Lung (tissue), 11 donors: ENCODE measurements at regions not wholly inside any gene's neighbourhood (a gene's known extent, or its start where the extent isn't known, plus 50 kb on each side); places are given as distances from the start of the nearest gene placed in this dataset.

Source experiments
- ATAC-seq: fragments of 200-7000 bp; cut with Tn5 transposase; one replicate; pipeline ENCODE4 v1.9.1; 2020; ENCODE audit warnings: moderate number of reproducible peaks; ENCODE audit not compliant: insufficient read depth, low FRiP score
- DNase-seq, 3 donors: peaks; one replicate each; pipeline ENCODE4 v3.0.0-alpha.2; 2013 to 2017
- H3K27ac ChIP-seq, 2 donors: one replicate each; pipeline ENCODE4 v1.5.1; 2013; ENCODE audit warnings: mild to moderate bottlenecking in 2 of 2, moderate library complexity in 2 of 2, control low read depth in 1 of 2, inconsistent platforms in 1 of 2, low read depth in 1 of 2, low read length in 1 of 2
- H3K27me3 ChIP-seq, 3 donors: one replicate each; pipeline ENCODE4 v1.5.1; 2013; ENCODE audit warnings: low read length in 2 of 3; ENCODE audit not compliant: control insufficient read depth in 3 of 3, insufficient read depth in 3 of 3
- H3K36me3 ChIP-seq, 4 donors: one replicate each; pipeline ENCODE4 v1.5.1; 2013; ENCODE audit warnings: low read length in 4 of 4, mild to moderate bottlenecking in 1 of 4, moderate library complexity in 1 of 4; ENCODE audit not compliant: control insufficient read depth in 4 of 4, insufficient read depth in 4 of 4
- H3K4me1 ChIP-seq, 5 donors: one replicate each; pipeline ENCODE4 v1.5.1; 2013; ENCODE audit warnings: low read length in 5 of 5, mild to moderate bottlenecking in 2 of 5, moderate library complexity in 1 of 5; ENCODE audit not compliant: control insufficient read depth in 5 of 5, insufficient read depth in 5 of 5
- H3K4me3 ChIP-seq: one replicate; pipeline ENCODE4 v1.5.1; 2013; ENCODE audit warnings: mild to moderate bottlenecking, control low read depth, moderate library complexity
- H3K9ac ChIP-seq, 2 donors: one replicate each; pipeline ENCODE4 v1.5.1; 2013; ENCODE audit warnings: low read length in 2 of 2, control low read depth in 1 of 2; ENCODE audit not compliant: insufficient read depth in 1 of 2
- H3K9me3 ChIP-seq, 4 donors: one replicate each; pipeline ENCODE4 v1.5.1; 2013; ENCODE audit warnings: low read length in 3 of 4, mild to moderate bottlenecking in 1 of 4, moderate library complexity in 1 of 4; ENCODE audit not compliant: control insufficient read depth in 4 of 4, insufficient read depth in 3 of 4
- CTCF ChIP-seq: IDR thresholded peaks from 2 replicates; pipeline ENCODE4 v1.5.1; 2012; ENCODE audit warnings: mild to moderate bottlenecking; ENCODE audit errors: control extremely low read depth, extremely low read depth
- WGBS, 2 donors: extraction: QIAGEN DNeasy Blood & Tissue Kit; methylation state at CpG; one replicate each; pipeline ENCODE4 v1.1.7; 2013; 5-methylcytosine and 5-hydroxymethylcytosine counted together
- donor health status: control.
- donor health status: control.
- donor health status: Bipolar disorder and iron deficiency.
- donor health status: healthy.
- donor health status: DM: yes; HTN: yes; CAD: no.

DNA sequence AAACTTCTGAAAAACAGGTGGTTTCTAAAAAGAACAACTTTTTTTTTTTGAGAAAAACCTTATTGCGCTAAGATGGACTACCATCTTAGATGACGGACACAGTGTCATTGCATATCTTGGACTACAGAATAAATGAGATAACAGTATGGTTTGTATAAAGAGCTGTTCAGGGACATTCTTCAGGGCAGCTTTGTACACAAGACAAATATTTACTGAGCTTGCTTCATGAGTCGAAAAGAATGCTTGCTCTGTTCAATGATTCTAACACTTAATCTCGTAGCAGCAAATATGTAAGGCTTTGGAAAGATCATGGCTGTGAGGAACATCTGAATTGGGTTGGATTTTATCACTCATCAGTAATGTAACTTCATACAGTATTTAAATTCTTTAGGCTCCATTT is 282.5 kb upstream of the CWC22 start:
- H3K9me3 ChIP-seq = peaks cover 0 to 2% (median under 1%) of the 10 kb centered on the region in 4 donors
- TF ChIP-seq CTCF = no peak
- no peak overlapping the region for H3K4me3 ChIP-seq
- H3K27ac ChIP-seq = no peak overlapping the region
- H3K36me3 ChIP-seq = no peaks in the 10 kb centered on the region
- ATAC-seq (no peak), DNase-seq (peak in 2 of 3 donors; percentile 50 to 62)
- no peak overlapping the region for H3K9ac ChIP-seq
- H3K4me1 ChIP-seq = no peaks in the 10 kb centered on the region
- H3K27me3 ChIP-seq = no peaks in the 10 kb centered on the region
- WGBS, 2 donors = 56 to 82% methylated on average over 4 of the region's 4 CpGs

- 72 to 74% methylated on average over 1 of the region's 1 CpG for whole genome bisulfite sequencing, 2 donors
These were observed 272.5 kb upstream of the CWC22 start for GRCh38 chr2:180279581-180279980.

GRCh38 chr2:180276733-180277132 is 269.6 kb upstream of the CWC22 start:
- ATAC-seq (no peak), DNase-seq (no peak)
- H3K4me3 ChIP-seq = no peak overlapping the region
- H3K27me3 ChIP-seq = no peaks in the 10 kb centered on the region
- H3K4me1 ChIP-seq = no peaks in the 10 kb centered on the region
- no peaks in the 10 kb centered on the region for H3K9me3 ChIP-seq
- no peak overlapping the region for H3K9ac ChIP-seq
- H3K36me3 ChIP-seq = no peaks in the 10 kb centered on the region
- 68 to 80% methylated on average over 2 of the region's 2 CpGs for WGBS, 2 donors
- no peak overlapping the region for H3K27ac ChIP-seq
- no peak for TF ChIP-seq CTCF

More at GRCh38 chr2:180279581-180279980, 272.5 kb upstream of the CWC22 start:
- no peak for ATAC-seq
- Histone ChIP-seq H3K9me3 (no peaks in the 10 kb centered on the region), H3K4me1 (no peaks in the 10 kb centered on the region), H3K4me3 (no peak overlapping the region), H3K27ac (no peak overlapping the region), H3K9ac (no peak overlapping the region), H3K36me3 (no peaks in the 10 kb centered on the region), H3K27me3 (no peaks in the 10 kb centered on the region)
- DNase-seq = no peak
- no peak for TF ChIP-seq CTCF

GRCh38 chr2:180268006-180268405 is 260.9 kb upstream of the CWC22 start:
- H3K9ac ChIP-seq = no peak overlapping the region
- H3K27ac ChIP-seq = no peak overlapping the region
- ATAC-seq = no peak
- no peaks in the 10 kb centered on the region for H3K36me3 ChIP-seq
- no peaks in the 10 kb centered on the region for H3K27me3 ChIP-seq
- 90 to 91% methylated on average over 3 of the region's 3 CpGs for WGBS, 2 donors
- TF ChIP-seq CTCF = no peak
- peaks cover 0 to 5% (median 2%) of the 10 kb centered on the region in 4 donors for H3K9me3 ChIP-seq
- DNase-seq = no peak
- no peaks in the 10 kb centered on the region for H3K4me1 ChIP-seq
- no peak overlapping the region for H3K4me3 ChIP-seq
